MM.1S (cell line): ENCODE measurements at regions not wholly inside any gene's neighbourhood (a gene's known extent, or its start where the extent isn't known, plus 50 kb on each side); places are given as distances from the start of the nearest gene placed in this dataset.
"Not testable (repeated sequence)": the region's sequence is repeated elsewhere in the genome, so short reads cannot be mapped to it uniquely, and the experiment has no call there.

Experiments used
- EZH2 ChIP-seq: fragments of 300-600 bp; sonication (generic); optimal IDR thresholded peaks from 2 replicates; pipeline ENCODE3; 2017; ENCODE audit warnings: low read depth, mild to moderate bottlenecking, antibody characterized with exemption, low read length, mixed read lengths
- TF ChIP-seq, protein P1 (sequence below): fragments of 300-600 bp; sonication (generic); IDR thresholded peaks from 2 replicates; pipeline ENCODE4 v1.5.1; 2016; ENCODE audit warnings: antibody characterized with exemption, low read length, mixed read lengths

DNA sequence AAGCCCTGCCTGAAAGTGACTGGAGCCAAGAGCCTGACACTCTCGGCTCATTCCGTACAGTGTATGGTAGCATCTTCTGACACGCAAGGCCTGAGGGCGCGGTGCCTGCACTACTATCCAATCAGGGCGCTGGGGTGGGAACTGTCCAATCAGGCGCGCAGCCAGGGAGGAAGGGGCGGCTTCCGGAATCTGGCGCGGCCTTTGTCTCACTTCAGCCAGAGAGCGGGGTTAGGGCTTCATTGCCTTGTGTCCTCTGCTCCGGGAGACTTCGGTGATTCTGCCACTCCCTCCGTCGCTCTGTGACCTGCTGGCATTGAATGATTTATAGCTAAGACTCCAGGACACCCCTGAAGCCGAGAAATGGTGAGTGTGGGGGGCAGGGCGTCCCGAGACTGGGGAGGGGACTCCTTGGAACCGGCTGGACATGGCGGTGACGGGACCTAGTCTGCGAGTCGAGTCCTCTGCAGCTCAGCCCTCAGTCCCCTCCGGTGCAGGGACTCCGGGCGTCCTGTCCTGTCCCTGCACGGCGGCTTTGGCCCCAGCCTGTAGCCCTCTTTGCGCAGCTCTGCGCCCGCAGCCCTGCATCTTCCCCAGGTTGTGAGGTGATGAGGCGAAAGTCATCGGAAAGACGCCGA, 183.4 kb downstream of the LIPI start:
- TF ChIP-seq, protein P1, sequence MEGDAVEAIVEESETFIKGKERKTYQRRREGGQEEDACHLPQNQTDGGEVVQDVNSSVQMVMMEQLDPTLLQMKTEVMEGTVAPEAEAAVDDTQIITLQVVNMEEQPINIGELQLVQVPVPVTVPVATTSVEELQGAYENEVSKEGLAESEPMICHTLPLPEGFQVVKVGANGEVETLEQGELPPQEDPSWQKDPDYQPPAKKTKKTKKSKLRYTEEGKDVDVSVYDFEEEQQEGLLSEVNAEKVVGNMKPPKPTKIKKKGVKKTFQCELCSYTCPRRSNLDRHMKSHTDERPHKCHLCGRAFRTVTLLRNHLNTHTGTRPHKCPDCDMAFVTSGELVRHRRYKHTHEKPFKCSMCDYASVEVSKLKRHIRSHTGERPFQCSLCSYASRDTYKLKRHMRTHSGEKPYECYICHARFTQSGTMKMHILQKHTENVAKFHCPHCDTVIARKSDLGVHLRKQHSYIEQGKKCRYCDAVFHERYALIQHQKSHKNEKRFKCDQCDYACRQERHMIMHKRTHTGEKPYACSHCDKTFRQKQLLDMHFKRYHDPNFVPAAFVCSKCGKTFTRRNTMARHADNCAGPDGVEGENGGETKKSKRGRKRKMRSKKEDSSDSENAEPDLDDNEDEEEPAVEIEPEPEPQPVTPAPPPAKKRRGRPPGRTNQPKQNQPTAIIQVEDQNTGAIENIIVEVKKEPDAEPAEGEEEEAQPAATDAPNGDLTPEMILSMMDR, result not testable (repeated sequence)
- not testable (repeated sequence) for TF ChIP-seq EZH2
